LNCAP (cell line): ENCODE measurements at regions not wholly inside any gene's neighbourhood (a gene's known extent, or its start where the extent isn't known, plus 50 kb on each side); places are given as distances from the start of the nearest gene placed in this dataset.

Source experiments
- CTCF ChIP-seq: fragments of 450-650 bp; IDR thresholded peaks from 2 replicates; pipeline ENCODE4 v1.5.1; 2017; ENCODE audit warnings: mild to moderate bottlenecking

- TF ChIP-seq CTCF, result no peak
These were observed 315.4 kb upstream of the CHST9 start for GRCh38 chr18:27500531-27500930.

- no peak for TF ChIP-seq CTCF
These were observed 312.1 kb upstream of the CHST9 start for GRCh38 chr18:27497246-27497645.

- TF ChIP-seq CTCF, result no peak
These were observed 308.1 kb upstream of the CHST9 start for GRCh38 chr18:27493182-27493581.

- no peak for TF ChIP-seq CTCF
These were observed 306.7 kb upstream of the CHST9 start for GRCh38 chr18:27491772-27492171.

GRCh38 chr18:27483276-27483675, 298.2 kb upstream of the CHST9 start:
- TF ChIP-seq CTCF, result no peak

GRCh38 chr18:27478459-27478858, 293.4 kb upstream of the CHST9 start:
- TF ChIP-seq CTCF, result no peak

GRCh38 chr18:27473318-27473717, 288.2 kb upstream of the CHST9 start:
- TF ChIP-seq CTCF, result no peak

GRCh38 chr18:27467073-27467472, 282.0 kb upstream of the CHST9 start:
- TF ChIP-seq CTCF, result no peak
